ENCODE measurements at regions not wholly inside any gene's neighbourhood (a gene's known extent, or its start where the extent isn't known, plus 50 kb on each side); places are given as distances from the start of the nearest gene placed in this dataset.

DNA sequence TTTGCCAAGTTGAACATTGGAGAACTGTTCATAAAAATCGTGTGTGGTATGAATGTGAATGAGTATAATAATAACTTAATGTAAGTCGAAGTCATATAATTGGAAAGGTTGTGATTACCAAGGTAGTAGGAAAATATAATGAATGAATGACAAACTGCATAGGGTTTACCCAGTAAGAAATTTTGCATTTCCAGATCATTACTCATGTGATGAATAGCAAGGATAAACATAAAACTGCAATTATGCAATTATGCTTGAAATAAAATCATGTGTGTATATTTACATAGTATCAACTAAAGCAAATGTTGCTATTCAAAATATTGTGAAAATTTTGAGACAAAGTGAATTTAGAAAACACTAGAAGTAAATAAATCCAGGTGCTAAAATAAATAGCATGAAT lies 1108.7 kb upstream of the TMEFF2 start:
- no peak overlapping the region for H3K9ac ChIP-seq (ENCODE audit: insufficient read depth, low read length, poor library complexity, severe bottlenecking)
- H3K9me3 Mint-ChIP-seq = peaks cover 0 to 4% (median 2%) of the 10 kb centered on the region in 7 donors
- peaks cover 0 to 2% (median 0%) of the 10 kb centered on the region in 3 donors for H3K27me3 Mint-ChIP-seq (ENCODE audit: low read depth in 3 of 3)
- no peaks in the 10 kb centered on the region for H3K79me2 ChIP-seq (ENCODE audit: insufficient read depth, low read length)
- no peaks in the 10 kb centered on the region for H3K4me1 ChIP-seq (ENCODE audit: control insufficient read depth in 1 of 2, insufficient read depth in 2 of 2, low read length in 2 of 2)
- no peaks in the 10 kb centered on the region for H4K20me1 ChIP-seq (ENCODE audit: insufficient read depth, low read length)
- H3K36me3 ChIP-seq (replicated peaks in 1 of 2; ENCODE audit: control insufficient read depth in 1 of 2, insufficient read depth in 2 of 2, low read length in 2 of 2) = no peaks in the 10 kb centered on the region
- no peaks in the 10 kb centered on the region for H3K9me3 ChIP-seq (replicated peaks in 1 of 2; ENCODE audit: control insufficient read depth in 1 of 2, insufficient read depth in 1 of 2, low read length in 2 of 2)
- no CpG with 5 or more reads among the region's 2 CpGs for whole genome bisulfite sequencing (ENCODE audit: insufficient coverage)
- no peaks in the 10 kb centered on the region for H3K27me3 ChIP-seq (ENCODE audit: control insufficient read depth in 2 of 2, insufficient read depth in 2 of 2, low read length in 2 of 2)
- no peaks in the 10 kb centered on the region for H3K4me1 Mint-ChIP-seq
- H2AFZ ChIP-seq (ENCODE audit: insufficient read depth, low read depth, low read length, poor library complexity, severe bottlenecking) = no peak overlapping the region
- no peaks in the 10 kb centered on the region for H3K36me3 Mint-ChIP-seq
- H3K27ac ChIP-seq (ENCODE audit: low read depth in 1 of 2, low read length in 2 of 2) = no peak overlapping the region
- H3K4me3 Mint-ChIP-seq = no peak overlapping the region
- no peak overlapping the region for H3K4me2 ChIP-seq (replicated peaks; ENCODE audit: extremely low read depth, low read length, poor library complexity, severe bottlenecking)
- no peak for DNase-seq
- intact Hi-C loops (cut with micrococcal nuclease) = no loop called here
- H3K4me3 ChIP-seq (replicated peaks in 1 of 3; ENCODE audit: low read depth in 2 of 3, low read length in 3 of 3) = no peak overlapping the region
- TF ChIP-seq, protein P1, sequence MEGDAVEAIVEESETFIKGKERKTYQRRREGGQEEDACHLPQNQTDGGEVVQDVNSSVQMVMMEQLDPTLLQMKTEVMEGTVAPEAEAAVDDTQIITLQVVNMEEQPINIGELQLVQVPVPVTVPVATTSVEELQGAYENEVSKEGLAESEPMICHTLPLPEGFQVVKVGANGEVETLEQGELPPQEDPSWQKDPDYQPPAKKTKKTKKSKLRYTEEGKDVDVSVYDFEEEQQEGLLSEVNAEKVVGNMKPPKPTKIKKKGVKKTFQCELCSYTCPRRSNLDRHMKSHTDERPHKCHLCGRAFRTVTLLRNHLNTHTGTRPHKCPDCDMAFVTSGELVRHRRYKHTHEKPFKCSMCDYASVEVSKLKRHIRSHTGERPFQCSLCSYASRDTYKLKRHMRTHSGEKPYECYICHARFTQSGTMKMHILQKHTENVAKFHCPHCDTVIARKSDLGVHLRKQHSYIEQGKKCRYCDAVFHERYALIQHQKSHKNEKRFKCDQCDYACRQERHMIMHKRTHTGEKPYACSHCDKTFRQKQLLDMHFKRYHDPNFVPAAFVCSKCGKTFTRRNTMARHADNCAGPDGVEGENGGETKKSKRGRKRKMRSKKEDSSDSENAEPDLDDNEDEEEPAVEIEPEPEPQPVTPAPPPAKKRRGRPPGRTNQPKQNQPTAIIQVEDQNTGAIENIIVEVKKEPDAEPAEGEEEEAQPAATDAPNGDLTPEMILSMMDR (IDR thresholded peaks at IDR 0.05) = no peak
- no peak overlapping the region for H3K27ac Mint-ChIP-seq

DNA sequence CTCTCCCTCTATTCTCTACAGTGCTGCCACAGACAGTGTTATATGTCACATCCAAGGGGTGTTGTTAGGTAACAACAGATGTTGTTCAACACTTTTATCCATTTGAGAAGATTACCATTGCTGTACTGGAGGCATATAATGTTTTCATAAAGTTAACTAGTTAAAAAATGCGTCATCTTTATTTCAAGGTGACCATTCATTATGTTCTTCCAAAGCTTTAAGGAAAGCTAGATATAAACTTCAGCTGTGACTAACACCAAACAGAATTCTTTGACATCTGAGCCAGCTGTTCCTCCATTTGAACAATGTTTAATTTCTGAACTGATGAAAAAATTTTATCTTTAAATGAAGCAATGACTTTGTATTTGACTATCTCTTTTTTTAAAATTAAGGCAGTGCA lies 1099.6 kb upstream of the TMEFF2 start:
- no peaks in the 10 kb centered on the region for H3K4me1 Mint-ChIP-seq
- no CpG with 5 or more reads among the region's 1 CpG for WGBS (ENCODE audit: insufficient coverage)
- H3K27ac ChIP-seq (ENCODE audit: low read depth in 1 of 2, low read length in 2 of 2) = no peak overlapping the region
- H3K27me3 ChIP-seq (ENCODE audit: control insufficient read depth in 2 of 2, insufficient read depth in 2 of 2, low read length in 2 of 2) = no peaks in the 10 kb centered on the region
- no peaks in the 10 kb centered on the region for H3K79me2 ChIP-seq (ENCODE audit: insufficient read depth, low read length)
- DNase-seq = no peak
- no peaks in the 10 kb centered on the region for H4K20me1 ChIP-seq (ENCODE audit: insufficient read depth, low read length)
- no peak overlapping the region for H2AFZ ChIP-seq (ENCODE audit: insufficient read depth, low read depth, low read length, poor library complexity, severe bottlenecking)
- peaks cover 0 to 2% (median 0%) of the 10 kb centered on the region in 3 donors for H3K27me3 Mint-ChIP-seq (ENCODE audit: low read depth in 3 of 3)
- H3K4me1 ChIP-seq (ENCODE audit: control insufficient read depth in 1 of 2, insufficient read depth in 2 of 2, low read length in 2 of 2) = no peaks in the 10 kb centered on the region
- H3K9ac ChIP-seq (ENCODE audit: insufficient read depth, low read length, poor library complexity, severe bottlenecking) = no peak overlapping the region
- peaks cover 0 to 7% of the 10 kb centered on the region in 2 donors for H3K9me3 ChIP-seq (replicated peaks in 1 of 2; ENCODE audit: control insufficient read depth in 1 of 2, insufficient read depth in 1 of 2, low read length in 2 of 2)
- no peak overlapping the region for H3K4me2 ChIP-seq (replicated peaks; ENCODE audit: extremely low read depth, low read length, poor library complexity, severe bottlenecking)
- no peak overlapping the region for H3K4me3 Mint-ChIP-seq
- no peaks in the 10 kb centered on the region for H3K36me3 Mint-ChIP-seq
- H3K4me3 ChIP-seq (replicated peaks in 1 of 3; ENCODE audit: low read depth in 2 of 3, low read length in 3 of 3) = no peak overlapping the region
- H3K9me3 Mint-ChIP-seq = peaks cover 4 to 14% (median 10%) of the 10 kb centered on the region in 7 donors
- no peaks in the 10 kb centered on the region for H3K36me3 ChIP-seq (replicated peaks in 1 of 2; ENCODE audit: control insufficient read depth in 1 of 2, insufficient read depth in 2 of 2, low read length in 2 of 2)
- TF ChIP-seq, protein P1 (IDR thresholded peaks at IDR 0.05) = no peak
- H3K27ac Mint-ChIP-seq = no peak overlapping the region
- intact Hi-C loops (cut with micrococcal nuclease) = no loop called here

All from CD14-positive monocyte (primary cell).